ENCODE measurements at regions not wholly inside any gene's neighbourhood (a gene's known extent, or its start where the extent isn't known, plus 50 kb on each side); places are given as distances from the start of the nearest gene placed in this dataset.
A peak's percentile ranks its signal among the peaks of the same experiment; 100 is the strongest.

DNA sequence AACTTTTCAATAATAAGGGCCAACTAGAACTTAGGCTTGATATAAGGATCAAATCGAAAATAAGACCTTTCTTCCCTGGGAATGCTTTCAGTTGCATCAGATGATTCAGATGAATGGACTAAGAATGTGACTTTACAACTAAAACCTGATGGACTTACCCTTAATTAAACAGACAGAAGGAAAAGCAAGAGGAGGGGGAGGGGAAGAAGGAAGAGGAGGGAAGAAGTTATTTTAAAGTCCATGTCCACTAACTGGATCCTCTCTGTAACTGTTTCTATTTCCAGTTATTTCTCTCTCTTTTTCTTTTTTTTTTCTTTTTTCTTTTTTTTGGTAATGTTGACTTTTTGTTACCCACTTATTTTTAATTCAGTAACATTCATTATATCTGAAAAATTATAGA, 486.0 kb downstream of the MAFB start:
- no peak for DNase-seq

DNA sequence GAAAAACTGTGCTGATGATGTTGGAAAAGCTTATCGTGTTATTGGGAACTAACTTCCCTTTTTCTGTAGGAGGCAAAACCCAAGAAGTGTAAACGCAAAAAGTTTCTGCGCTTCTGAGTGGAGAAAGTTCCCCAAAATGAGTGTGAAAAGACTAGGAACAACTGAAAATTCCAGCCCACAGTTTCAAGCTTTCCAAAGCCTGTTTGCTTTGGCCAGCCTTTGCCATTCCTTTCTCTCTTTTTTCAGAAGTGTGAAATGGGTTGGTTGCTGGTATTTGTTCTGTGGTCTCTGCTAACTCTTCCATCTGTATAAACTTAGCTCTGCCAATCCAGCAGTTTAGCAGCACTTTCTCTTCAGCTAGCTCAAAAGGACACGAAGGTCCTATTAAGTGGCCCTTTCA, 491.3 kb downstream of the MAFB start:
- DNase-seq = no peak

DNA sequence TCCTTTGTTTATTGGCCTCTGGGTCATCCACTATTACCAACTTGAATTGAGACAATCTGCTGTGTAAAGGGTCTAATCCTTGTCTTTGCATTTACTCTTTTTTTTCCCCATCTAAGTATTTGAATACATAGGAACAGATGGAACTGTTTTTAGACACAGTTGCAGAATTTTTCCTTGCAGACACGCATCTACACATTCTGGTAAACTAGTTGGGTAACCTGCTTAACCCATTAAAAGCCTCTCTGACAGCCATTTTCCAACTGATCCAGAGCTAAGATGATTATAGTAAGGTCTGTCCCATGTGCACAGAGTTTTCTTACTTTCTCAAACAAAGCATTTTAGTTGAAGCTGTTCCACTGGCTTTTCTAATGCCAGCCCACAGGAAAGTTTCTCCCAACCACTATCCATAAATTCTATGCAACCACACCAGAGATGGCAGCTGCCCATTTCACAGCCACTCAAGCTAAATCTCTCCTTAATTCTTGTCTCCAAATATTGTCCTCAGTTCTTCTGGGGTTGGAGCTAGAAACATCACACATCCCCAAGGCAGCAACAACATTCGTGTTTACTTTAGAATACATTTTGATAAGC, 492.1 kb downstream of the MAFB start:
- DNase-seq = no peak

DNA sequence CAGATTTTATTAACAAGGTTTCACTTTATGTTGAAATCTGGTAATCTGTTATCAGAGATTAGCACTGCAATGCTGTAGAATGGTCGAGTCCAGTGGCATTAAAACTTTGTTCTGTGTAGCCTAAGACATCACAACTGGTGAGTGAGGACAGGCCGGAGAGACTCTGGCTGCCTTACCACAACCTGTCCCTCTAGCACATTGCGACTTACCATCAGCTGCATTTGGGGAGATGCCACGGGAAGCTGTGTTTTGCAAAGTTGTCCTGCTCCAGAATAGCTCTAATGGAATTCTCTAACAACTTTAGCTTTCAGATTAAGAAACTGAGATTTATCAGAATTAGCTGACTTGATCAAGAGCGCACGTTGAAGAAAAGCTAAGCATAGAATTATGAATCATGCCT, 493.3 kb downstream of the MAFB start:
- no peak for DNase-seq

DNA sequence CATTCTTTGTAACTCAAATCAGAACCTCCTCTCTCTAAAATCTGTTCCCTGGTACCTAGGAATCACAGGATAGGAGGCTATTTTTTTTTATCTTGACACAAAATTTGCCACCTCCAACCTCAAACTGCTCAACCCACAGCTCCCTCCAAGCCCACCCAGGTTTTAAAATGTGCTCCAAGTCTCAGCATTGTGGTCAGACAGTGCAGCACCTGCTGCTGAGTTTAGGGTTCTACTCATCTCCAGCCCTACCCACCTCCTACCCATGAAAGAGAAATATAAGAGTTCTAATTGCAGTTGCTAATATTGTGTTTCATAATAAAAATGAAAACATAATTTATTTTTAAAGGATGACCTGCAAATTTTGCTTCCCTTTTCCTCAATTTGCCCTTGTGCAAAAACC, 496.5 kb downstream of the MAFB start:
- no peak for DNase-seq

DNA sequence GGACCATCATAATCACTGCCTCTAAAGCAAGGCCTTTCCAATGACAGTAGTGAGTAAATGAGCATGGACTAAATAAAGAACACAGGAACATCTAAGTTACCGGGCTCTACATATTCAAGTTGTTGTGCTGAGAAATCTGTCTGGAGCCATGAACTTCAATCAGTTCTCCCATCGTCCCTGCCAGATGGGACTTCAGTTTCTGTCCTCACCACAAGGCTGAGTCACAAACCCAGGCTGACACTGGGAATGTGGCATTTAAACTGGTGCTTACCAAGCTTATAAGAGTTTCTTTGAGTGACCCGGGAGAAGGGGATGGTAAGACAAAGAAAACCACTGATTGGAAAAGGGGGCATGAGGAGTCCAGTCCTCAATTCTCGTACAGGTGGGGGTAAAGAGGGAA, 497.0 kb downstream of the MAFB start:
- no peak for DNase-seq

DNA sequence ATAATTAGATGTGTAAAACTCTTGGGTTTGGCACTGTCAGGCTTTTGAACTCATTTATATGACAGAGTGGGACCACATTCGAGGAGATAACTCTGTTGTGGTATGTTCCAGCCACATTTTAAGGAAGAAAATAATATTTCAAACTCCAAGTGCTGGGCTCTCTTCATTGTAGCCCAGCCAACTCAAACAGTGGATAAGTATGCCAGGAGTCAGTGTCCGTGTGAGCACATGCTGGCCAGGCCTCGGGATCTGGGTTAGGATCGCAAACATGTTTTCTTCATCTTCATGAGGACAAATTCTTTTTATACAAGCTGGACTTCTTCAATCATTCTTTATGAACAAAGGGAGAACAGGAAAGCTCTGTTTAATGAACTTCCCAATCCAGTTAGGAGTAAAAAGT, 497.5 kb downstream of the MAFB start:
- DNase-seq = no peak

DNA sequence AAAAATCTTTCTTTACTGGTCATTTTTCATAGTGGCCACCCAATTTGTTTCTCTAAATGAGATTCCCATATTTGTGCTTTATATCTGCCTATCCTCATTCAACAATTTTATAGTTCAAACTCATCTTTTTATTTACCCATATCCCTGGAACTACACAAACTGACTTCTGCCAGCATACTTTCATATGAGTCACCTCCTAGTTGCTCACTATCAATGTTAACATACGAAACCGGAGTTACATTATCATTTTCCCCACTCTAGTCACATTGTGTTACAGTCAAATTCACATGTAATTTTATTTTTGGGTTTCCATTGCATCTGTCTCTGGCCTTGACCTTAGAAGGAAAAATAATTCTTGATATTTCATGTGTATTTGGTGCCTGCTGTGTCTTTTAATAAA, 499.4 kb downstream of the MAFB start:
- DNase-seq = no peak

DNA sequence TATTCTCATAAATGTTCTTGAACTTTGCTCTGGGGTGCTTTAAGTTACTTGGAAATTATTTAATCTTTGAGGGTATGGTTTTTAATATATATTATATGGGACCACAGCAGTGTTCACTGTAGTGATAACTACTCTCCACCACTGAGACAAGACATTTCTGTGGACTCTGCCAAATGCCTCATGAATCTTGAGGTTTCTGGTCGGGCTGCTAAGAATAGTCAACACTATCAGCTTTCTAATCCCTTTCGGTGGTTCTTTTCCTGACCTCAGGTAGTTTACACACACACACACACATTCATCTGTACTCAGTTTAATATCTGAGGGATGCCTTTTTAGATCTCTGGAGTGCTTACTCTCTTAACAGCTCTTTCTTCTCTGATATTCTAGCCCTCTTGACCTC, 500.7 kb downstream of the MAFB start:
- DNase-seq = no peak

DNA sequence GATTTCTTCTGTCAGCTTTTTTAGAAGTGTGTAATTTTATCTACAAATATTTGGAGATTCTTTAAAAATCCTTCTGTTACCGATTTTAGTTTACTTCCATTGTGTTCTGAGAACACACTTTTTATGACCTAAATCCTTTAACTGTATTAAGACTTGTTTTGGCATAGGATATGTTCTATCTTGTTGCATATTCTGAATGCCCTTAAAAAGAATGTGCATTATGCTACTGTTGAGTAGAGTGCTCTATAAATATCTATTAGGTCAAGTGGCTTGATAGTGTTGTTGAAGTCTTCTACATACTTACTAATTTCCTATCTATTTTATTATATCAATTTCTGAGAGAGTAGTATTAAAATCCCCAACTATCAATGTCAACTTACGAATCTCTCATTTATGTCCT, 502.2 kb downstream of the MAFB start:
- DNase-seq = no peak

DNA sequence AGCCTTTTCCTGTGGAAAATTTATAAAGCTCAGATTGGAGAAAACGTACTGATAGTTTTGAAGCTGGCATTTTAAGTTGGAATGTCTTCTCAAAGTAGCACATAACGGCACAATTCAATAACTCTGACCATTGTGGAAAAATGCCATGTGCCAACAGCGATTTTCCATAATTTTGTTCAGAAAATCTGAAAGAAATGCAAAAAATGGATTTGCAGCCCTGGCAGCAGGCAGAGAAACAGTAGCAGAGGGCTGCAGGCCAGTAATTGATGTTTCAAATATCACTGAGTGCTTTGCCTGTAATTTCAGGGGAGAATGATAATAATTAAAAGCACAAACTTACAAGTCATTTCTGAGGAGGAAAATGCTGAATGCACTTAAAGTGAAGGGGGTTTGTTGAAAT, 507.4 kb downstream of the MAFB start:
- DNase-seq = no peak

DNA sequence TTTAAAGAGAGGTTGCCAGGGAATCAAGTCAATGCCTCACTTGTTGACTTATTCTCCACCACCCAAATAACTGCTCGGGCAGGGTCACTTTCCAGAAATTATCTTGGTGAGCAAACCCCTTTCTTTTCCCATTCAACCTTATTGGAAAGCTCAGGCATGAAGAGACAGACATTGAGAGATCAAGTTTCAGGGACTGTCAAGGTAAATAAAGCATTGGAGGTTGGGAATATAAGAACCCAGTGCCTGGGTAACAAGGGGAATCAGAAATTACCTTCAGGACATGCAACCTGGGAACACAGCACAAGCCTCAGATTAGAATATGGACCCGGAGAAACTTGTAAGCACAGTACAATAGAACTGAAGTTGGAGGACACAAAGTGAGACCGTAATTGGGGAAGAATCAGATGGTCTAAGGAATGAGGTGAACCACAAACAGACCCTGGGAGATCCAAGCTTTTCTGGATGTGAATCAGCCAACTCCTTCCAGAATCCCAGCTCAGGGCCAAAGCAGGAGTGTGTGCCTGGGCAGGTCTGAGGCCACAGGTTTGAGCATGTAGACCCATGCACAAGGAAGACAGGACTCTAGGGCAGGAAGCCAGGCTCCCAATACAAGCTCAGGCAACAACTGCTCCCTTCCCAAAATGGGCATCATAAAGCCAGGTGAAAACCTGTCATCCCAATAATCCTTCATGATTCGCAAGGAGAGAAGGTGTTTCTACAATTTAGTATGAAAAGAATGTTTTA, 512.8 kb downstream of the MAFB start:
- DNase-seq = no peak

DNA sequence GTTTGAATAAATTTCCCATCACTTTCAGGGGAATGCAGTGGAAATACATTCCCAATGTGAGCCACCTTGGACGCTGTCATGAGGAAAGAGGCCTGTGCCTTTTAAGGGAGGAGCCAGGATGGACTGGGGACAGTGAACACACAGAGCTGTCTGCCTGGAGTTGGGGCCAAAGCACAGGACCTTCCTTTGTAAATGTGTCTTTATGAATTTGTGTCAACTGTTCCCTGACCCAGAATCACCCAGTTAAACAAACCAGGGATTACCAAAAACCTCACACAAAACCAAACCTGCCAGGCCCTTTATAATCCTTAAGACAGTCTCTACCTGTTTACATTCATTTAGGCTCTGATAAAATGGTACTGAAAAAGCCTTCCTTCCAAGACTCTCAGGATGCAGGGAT, 513.7 kb downstream of the MAFB start:
- DNase-seq = no peak

DNA sequence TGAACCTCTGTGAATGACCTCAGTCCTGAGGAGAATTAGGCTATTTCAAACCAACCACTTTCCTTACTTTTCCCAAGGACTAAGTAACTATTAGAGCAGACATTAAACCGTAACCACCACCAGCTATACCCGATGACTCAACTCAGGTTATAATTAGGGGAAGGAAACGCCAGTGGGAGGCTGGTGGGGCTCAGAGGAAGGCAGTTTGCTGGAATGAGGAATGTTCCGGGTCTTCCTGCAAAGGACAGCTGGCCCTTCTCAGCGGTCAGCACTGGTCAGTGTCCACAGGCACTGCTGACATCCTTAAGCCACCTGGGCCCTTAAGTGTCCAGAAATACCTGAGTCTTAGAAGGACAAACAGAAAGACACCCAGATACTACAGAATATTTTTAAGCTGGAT, 515.2 kb downstream of the MAFB start:
- no peak for DNase-seq

DNA sequence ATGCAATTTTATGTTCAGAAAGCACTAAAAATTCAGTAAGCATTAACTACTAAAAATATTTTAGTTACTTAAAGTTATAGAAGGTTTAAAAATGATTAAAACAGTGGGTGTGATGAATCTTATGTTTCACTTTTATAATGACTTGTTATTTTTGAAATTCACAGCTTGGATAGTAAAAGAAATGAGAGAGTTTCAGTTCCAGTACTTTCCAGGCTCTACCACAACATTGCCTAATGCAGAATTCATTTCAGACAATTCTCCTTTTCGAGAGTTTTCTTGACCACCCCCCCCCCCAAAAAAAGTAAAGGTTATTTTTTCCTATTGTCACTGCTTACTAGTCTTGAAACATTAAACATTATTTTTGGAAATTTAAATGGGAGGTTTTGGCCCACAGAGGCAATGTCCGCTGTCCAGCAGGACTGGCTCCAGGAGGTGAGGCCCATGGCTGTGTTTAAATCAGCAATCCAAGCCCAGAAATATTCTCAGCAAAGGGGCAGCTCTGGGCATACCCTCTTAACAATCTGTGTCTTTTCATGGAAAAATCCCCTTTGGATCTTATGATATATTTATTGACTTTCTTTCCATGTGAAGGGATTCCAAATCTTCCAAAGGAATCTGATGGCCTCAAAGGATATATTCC, 519.9 kb downstream of the MAFB start:
- no peak for DNase-seq

DNA sequence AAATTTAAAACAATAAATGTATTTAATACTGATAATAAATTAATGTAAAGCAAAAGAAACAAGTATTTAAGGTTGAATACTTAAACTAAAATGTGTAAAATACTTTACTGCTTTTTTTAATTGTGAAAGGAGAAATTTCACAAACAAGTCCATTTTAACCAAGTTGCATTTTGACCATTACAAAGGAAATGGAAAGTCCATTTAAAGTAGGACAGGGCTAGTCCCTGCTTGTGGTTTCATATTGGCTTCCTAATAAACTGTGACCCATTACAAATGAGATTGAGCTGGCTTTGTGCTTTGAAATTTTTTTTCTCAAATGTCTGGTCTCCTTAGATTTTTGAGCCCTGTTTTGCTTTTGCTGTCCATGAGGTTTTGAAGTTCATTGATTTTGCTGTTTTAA, 527.6 kb downstream of the MAFB start:
- no peak for DNase-seq

DNA sequence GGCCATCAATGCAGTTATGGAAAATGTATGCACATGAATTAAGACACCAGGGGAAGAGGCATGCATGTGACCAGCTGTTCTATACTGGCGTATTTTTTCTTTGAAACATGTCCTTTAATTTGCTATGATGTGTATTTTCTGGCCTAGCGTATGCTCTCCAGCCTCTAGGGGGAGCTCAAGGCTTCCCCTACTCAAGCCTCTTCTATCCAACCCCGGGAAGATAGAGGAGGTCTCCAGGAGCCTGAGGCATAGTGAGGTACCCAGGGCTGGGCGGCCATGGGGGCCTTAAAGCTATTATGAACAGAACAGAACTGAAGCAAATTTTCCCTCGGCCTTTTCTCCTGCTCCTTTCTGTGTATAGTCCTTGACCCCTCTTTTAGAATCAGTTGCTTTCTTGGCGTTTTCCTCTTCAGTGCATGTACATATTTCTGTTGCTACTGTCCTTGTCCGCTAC, 528.9 kb downstream of the MAFB start:
- DNase-seq = peak; percentile 51

DNA sequence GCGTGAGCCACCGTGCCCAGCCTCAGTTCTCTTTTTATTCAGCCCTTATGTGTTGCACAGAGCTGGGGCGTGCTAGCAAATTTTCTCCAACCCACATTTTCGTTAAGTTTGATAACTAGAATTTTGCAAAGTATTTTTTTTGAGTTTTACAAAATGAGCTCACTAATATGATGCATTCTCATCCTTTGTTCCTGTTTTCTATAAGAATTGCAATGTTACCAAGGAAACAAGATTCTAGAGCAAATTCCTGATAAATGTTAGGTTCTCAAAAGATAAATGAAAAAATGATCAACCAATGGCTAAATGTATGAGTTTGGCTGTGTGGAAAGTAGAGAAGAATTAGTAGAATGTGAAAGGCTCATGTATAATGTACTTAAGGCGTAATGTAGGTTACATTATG, 529.8 kb downstream of the MAFB start:
- DNase-seq = no peak

DNA sequence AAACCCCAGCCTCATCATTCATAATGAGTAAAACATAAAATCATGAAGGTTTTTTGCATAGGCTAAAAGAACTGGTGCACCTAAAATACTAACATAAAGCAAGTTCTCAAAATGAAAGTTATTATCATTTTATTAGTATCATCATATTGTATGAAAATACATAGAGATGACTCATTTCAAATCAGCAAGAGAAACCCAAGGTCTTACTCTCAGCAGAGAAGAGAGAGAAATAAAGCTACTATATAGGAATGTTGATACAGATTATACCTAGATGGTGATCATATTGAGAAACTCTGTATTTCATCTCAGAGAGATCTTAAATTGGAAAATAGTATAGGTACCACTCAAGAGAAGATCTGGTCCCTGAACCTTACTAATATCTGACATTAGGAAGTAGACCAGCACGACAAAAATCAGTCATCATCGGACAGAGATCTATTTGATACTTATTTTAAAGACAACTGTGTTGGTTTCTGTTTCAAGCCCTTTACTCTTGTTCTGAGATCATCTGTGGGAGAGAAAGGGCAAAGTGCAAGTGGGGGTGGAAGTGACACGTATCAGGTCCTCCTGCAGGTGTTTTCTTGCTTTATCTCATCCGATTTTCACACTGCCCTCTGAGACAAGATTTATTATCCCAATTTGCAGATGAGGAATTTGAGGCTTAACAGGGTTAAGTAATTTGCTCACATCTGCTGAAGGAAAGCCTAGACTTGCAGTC, 532.3 kb downstream of the MAFB start:
- DNase-seq = no peak

DNA sequence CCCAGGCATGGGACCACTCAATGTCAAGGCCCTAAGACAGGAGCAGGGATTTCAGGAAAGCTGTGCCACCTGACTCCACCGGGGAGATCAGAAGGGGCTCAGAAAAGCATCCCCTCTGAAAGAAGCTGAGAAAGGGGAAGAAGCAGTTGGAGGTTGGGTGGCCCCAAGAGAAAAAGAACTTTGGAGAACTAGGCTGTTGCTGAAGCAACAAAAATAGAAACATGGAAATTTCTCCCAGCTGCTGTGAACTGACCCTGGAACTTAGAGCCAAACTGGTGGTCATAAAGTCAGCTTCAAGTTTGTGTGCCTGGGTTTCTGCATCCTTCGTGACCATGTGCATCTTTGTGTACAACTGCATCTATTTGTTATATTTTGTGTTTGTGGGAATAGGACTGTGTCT, 534.5 kb downstream of the MAFB start:
- no peak for DNase-seq

DNA sequence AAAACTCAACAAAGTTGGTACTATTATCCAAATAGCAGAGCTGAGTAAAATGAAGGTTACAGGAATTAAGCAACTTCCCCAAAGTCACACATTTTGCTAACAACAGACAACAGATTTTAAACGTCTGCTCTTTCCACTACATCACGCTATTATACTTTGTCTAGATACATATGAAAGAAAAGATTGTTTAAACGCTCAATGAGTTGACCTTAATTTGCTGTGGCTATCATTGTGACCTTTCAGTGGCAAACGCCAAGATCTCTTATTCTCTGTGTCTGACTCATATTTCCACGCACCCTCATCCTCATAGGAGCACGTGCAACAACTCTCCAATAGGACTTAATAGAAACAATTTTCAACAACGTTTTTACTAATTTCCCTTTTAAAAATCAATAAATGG, 540.1 kb downstream of the MAFB start:
- no peak for DNase-seq

DNA sequence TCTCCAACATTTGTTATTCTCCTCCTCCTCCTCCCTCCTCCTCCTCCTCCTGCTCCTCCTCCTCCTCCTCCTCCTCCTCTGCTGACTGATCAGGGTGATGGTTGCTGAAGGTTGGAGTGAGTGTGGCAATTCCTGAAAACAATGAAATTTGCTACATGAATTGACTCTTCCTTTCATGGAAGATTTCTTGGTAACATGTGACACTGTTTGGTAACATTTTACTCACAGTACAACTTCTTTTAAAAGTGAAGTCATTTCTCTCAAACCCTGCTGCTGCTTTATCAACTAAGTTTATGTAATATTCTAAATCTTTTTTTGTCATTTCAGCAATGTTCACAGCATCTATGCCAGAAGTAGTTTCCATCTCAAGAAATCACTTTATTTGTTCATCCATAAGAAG, 543.0 kb downstream of the MAFB start:
- no peak for DNase-seq

DNA sequence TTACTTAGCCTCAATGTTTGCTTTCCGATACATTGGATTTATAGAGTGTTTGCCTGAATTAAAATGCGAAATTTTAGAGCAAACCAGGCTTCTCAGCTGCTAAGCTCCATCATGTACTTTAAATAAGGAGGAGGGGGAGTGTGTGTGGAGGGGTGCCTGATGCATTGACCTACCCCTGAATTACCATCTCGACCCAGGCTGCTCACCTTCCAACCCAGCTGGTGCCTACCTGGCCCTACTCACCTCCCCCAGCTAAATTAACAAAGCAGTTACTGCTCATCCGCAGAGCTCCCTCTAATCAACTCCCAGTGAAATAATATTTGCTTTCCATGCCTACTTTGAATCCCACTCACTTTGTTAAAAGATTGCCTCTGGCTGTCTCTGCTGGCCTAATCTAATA, 544.5 kb downstream of the MAFB start:
- no peak for DNase-seq

DNA sequence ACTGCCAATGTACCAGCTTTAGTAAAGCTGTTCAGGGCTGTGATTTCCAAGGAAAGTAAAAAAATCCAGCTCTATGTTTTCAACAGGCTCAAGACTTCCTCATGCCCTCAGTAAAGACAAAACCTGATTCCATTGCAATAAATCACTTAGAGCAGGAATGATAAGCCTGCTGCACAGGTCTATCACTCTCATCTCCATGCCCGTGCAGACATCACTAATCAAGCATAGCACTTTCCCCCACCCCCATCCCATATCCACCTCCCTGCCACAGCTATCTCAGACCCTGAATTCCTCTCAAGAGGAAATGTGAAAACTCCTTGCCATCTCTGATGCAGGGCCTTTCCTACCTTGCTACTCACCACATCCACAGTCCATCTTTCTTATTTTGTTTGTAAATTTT, 554.9 kb downstream of the MAFB start:
- no peak for DNase-seq
